Hematopoietic multipotent progenitor cell treated with erythropoietin and hydrocortisone succinate and interleukin-3 and kit ligand, for 6 days (in vitro differentiated cells): ENCODE measurements at regions not wholly inside any gene's neighbourhood (a gene's known extent, or its start where the extent isn't known, plus 50 kb on each side); places are given as distances from the start of the nearest gene placed in this dataset.

Experiments
- DNase-seq: peaks from one replicate; pipeline ENCODE4 v3.0.0-alpha.2; 2015

GRCh38 chr11:70575396-70576060 lies 177.2 kb downstream of the CTTN start:
- DNase-seq: no peak

- DNase-seq: no peak
These were observed 178.9 kb downstream of the CTTN start for GRCh38 chr11:70577258-70577603.

GRCh38 chr11:70577948-70578347 lies 179.6 kb downstream of the CTTN start:
- no peak for DNase-seq

- DNase-seq: no peak
These were observed 180.0 kb downstream of the CTTN start for GRCh38 chr11:70578371-70578770.

- no peak for DNase-seq
These were observed 180.5 kb downstream of the CTTN start for GRCh38 chr11:70578831-70579230.

- DNase-seq: no peak
These were observed 181.1 kb downstream of the CTTN start for GRCh38 chr11:70579316-70579955.

- DNase-seq: peak; percentile 50
These were observed 181.9 kb downstream of the CTTN start for GRCh38 chr11:70580036-70580805.

- DNase-seq: no peak
These were observed 183.9 kb downstream of the CTTN start for GRCh38 chr11:70581991-70582885.

GRCh38 chr11:70582886-70583641 lies 184.7 kb downstream of the CTTN start:
- DNase-seq: no peak

- no peak for DNase-seq
These were observed 185.5 kb downstream of the CTTN start for GRCh38 chr11:70583781-70584218.

GRCh38 chr11:70584498-70585235 lies 186.3 kb downstream of the CTTN start:
- no peak for DNase-seq

GRCh38 chr11:70585236-70585545 lies 186.9 kb downstream of the CTTN start:
- DNase-seq: no peak

- no peak for DNase-seq
These were observed 188.1 kb downstream of the CTTN start for GRCh38 chr11:70586261-70587074.

- peak; percentile 13 for DNase-seq
These were observed 188.7 kb downstream of the CTTN start for GRCh38 chr11:70587075-70587389.

- no peak for DNase-seq
These were observed 192.1 kb downstream of the CTTN start for GRCh38 chr11:70590356-70590991.

- DNase-seq: no peak
These were observed 194.4 kb downstream of the CTTN start for GRCh38 chr11:70592641-70593165.

GRCh38 chr11:70593446-70593983 lies 195.2 kb downstream of the CTTN start:
- DNase-seq: no peak

- no peak for DNase-seq
These were observed 195.7 kb downstream of the CTTN start for GRCh38 chr11:70594031-70594430.

GRCh38 chr11:70594606-70595005 lies 196.3 kb downstream of the CTTN start:
- DNase-seq: no peak

GRCh38 chr11:70595016-70595415 lies 196.7 kb downstream of the CTTN start:
- DNase-seq: no peak
